ENCODE measurements at regions not wholly inside any gene's neighbourhood (a gene's known extent, or its start where the extent isn't known, plus 50 kb on each side); places are given as distances from the start of the nearest gene placed in this dataset.

GRCh38 chrX:82232679-82233078 lies 1030.8 kb downstream of the SH3BGRL start:
- intact Hi-C loops (cut with micrococcal nuclease; ENCODE audit: unreplicated experiment) (no loop called here), in situ Hi-C loops (cut with MboI) (no loop called here)
- no peaks in the 10 kb centered on the region for H3K36me3 ChIP-seq (ENCODE audit: control insufficient read depth in 2 of 2, insufficient read depth in 2 of 2, low read length in 1 of 2)
- no peak overlapping the region for H3K9ac ChIP-seq (ENCODE audit: control insufficient read depth, insufficient read depth, low read length)
- ChIA-PET RAD21 (ENCODE audit: unreplicated experiment) (no interaction called here), CTCF (interaction anchor here (0.6 kb wide), 1 partner anchor 508 kb away, joined by 3 read pairs; no protein-coding TSS in a partner anchor), POLR2A (no interaction called here), SMC1A (ENCODE audit: uncharacterized antibody, unreplicated experiment) (interaction anchor here (1.4 kb wide), 1 partner anchor 14 kb away, joined by 4 read pairs; no protein-coding TSS in a partner anchor)
- H2AFZ ChIP-seq (ENCODE audit: control insufficient read depth, low read depth, low read length), result no peak overlapping the region
- H3K9me3 ChIP-seq (replicated peaks; ENCODE audit: control insufficient read depth, insufficient read depth, low read length), result no peaks in the 10 kb centered on the region; the same call in 2 of the 3 replicates
- H3K4me2 ChIP-seq (ENCODE audit: control insufficient read depth, insufficient read depth), result no peak overlapping the region
- H4K20me1 ChIP-seq (ENCODE audit: control insufficient read depth, insufficient read depth), result no peaks in the 10 kb centered on the region
- H3K27ac ChIP-seq (ENCODE audit: control insufficient read depth, insufficient read depth), result no peak overlapping the region
- no TSS peak for BruUV-seq (replicated peaks)
- DNase-seq (ENCODE audit: low read depth, low spot score) (no peak), ATAC-seq (no peak), FAIRE-seq (no peak)
- H3K79me2 ChIP-seq (ENCODE audit: control insufficient read depth, insufficient read depth, low read length), result no peaks in the 10 kb centered on the region
- TF ChIP-seq PBX3 (IDR thresholded peaks at IDR 0.05; ENCODE audit: insufficient replicate concordance, low read depth, low read length), result no peak
- no peak for TF ChIP-seq SUPT20H (IDR thresholded peaks at IDR 0.05; ENCODE audit: borderline replicate concordance, control insufficient read depth, low read depth, low read length)
- TF ChIP-seq CEBPB (IDR thresholded peaks at IDR 0.05; ENCODE audit: borderline replicate concordance in 1 of 2, low read depth in 2 of 2, low read length in 2 of 2), result no peak
- TF ChIP-seq NKRF (conservative IDR thresholded peaks at IDR 0.05), result no peak
- TF ChIP-seq USF1 (IDR thresholded peaks at IDR 0.05; ENCODE audit: borderline replicate concordance, extremely low read length, insufficient read depth, low read depth, low read length), result no peak
- no peak for TF ChIP-seq IKZF1 (conservative IDR thresholded peaks at IDR 0.05)
- TF ChIP-seq JUNB (IDR thresholded peaks at IDR 0.05), result no peak
- no peaks in the 10 kb centered on the region for H3K4me1 ChIP-seq (ENCODE audit: control insufficient read depth, insufficient read depth, low read length)
- no peak overlapping the region for H3K4me3 ChIP-seq
- no peaks in the 10 kb centered on the region for H3K27me3 ChIP-seq (replicated peaks in 1 of 2; ENCODE audit: control insufficient read depth in 2 of 2, insufficient read depth in 2 of 2, low read length in 1 of 2)

Data from GM12878 (cell line).